ENCODE measurements at regions not wholly inside any gene's neighbourhood (a gene's known extent, or its start where the extent isn't known, plus 50 kb on each side); places are given as distances from the start of the nearest gene placed in this dataset.

GRCh38 chr2:118687192-118687591 lies 160.3 kb downstream of the EN1 start:
- H3K36me3 ChIP-seq (ENCODE audit: control insufficient read depth in 2 of 2, insufficient read depth in 2 of 2, low read length in 1 of 2) = no peaks in the 10 kb centered on the region
- H4K20me1 ChIP-seq (ENCODE audit: control insufficient read depth, insufficient read depth) = no peaks in the 10 kb centered on the region
- H3K4me3 ChIP-seq = no peak overlapping the region
- no peaks in the 10 kb centered on the region for H3K27me3 ChIP-seq (replicated peaks in 1 of 2; ENCODE audit: control insufficient read depth in 2 of 2, insufficient read depth in 2 of 2, low read length in 1 of 2)
- H3K4me1 ChIP-seq (ENCODE audit: control insufficient read depth, insufficient read depth, low read length) = no peaks in the 10 kb centered on the region
- intact Hi-C loops (cut with micrococcal nuclease; ENCODE audit: unreplicated experiment) = no loop called here
- no peak overlapping the region for H3K27ac ChIP-seq (ENCODE audit: control insufficient read depth, insufficient read depth)
- RAD21 ChIA-PET (ENCODE audit: unreplicated experiment) = no interaction called here
- SMC1A ChIA-PET (ENCODE audit: uncharacterized antibody, unreplicated experiment) = no interaction called here
- TF ChIP-seq IKZF2 (IDR thresholded peaks at IDR 0.05) = no peak
- in situ Hi-C loops (cut with MboI) = no loop called here
- WGBS (ENCODE audit: insufficient coverage, insufficient replicate concordance, low lambda C conversion rate, missing lambda C conversion rate) = 1% methylated on average over 3 of the region's 3 CpGs
- H2AFZ ChIP-seq (ENCODE audit: control insufficient read depth, low read depth, low read length) = no peak overlapping the region
- no peaks in the 10 kb centered on the region for H3K79me2 ChIP-seq (ENCODE audit: control insufficient read depth, insufficient read depth, low read length)
- no peak overlapping the region for H3K9ac ChIP-seq (ENCODE audit: control insufficient read depth, insufficient read depth, low read length)
- H3K9me3 ChIP-seq (replicated peaks; ENCODE audit: control insufficient read depth, insufficient read depth, low read length) = no peaks in the 10 kb centered on the region
- POLR2A ChIA-PET = no interaction called here
- ATAC-seq (no peak), FAIRE-seq (no peak), DNase-seq (ENCODE audit: low read depth, low spot score) (no peak)
- H3K4me2 ChIP-seq (ENCODE audit: control insufficient read depth, insufficient read depth) = no peak overlapping the region
- no TSS peak for BruUV-seq (replicated peaks)
- CTCF ChIA-PET = no interaction called here

GRCh38 chr2:118686346-118686745 lies 161.1 kb downstream of the EN1 start:
- no TSS peak for BruUV-seq (replicated peaks)
- Histone ChIP-seq H2AFZ (ENCODE audit: control insufficient read depth, low read depth, low read length) (no peak overlapping the region), H4K20me1 (ENCODE audit: control insufficient read depth, insufficient read depth) (no peaks in the 10 kb centered on the region), H3K4me1 (ENCODE audit: control insufficient read depth, insufficient read depth, low read length) (no peaks in the 10 kb centered on the region), H3K27ac (ENCODE audit: control insufficient read depth, insufficient read depth) (no peak overlapping the region), H3K9ac (ENCODE audit: control insufficient read depth, insufficient read depth, low read length) (no peak overlapping the region), H3K36me3 (ENCODE audit: control insufficient read depth in 2 of 2, insufficient read depth in 2 of 2, low read length in 1 of 2) (no peaks in the 10 kb centered on the region), H3K79me2 (ENCODE audit: control insufficient read depth, insufficient read depth, low read length) (no peaks in the 10 kb centered on the region), H3K4me2 (ENCODE audit: control insufficient read depth, insufficient read depth) (no peak overlapping the region), H3K4me3 (no peak overlapping the region), H3K9me3 (replicated peaks; ENCODE audit: control insufficient read depth, insufficient read depth, low read length) (no peaks in the 10 kb centered on the region), H3K27me3 (replicated peaks in 1 of 2; ENCODE audit: control insufficient read depth in 2 of 2, insufficient read depth in 2 of 2, low read length in 1 of 2) (no peaks in the 10 kb centered on the region)
- WGBS (ENCODE audit: insufficient coverage, insufficient replicate concordance, low lambda C conversion rate, missing lambda C conversion rate) = 6% methylated on average over 1 of the region's 1 CpG
- ChIA-PET CTCF (no interaction called here), POLR2A (no interaction called here), RAD21 (ENCODE audit: unreplicated experiment) (no interaction called here), SMC1A (ENCODE audit: uncharacterized antibody, unreplicated experiment) (no interaction called here)
- DNase-seq (ENCODE audit: low read depth, low spot score) (no peak), FAIRE-seq (no peak), ATAC-seq (no peak)
- intact Hi-C loops (cut with micrococcal nuclease; ENCODE audit: unreplicated experiment) = no loop called here
- in situ Hi-C loops (cut with MboI) = no loop called here
- TF ChIP-seq, protein P1, sequence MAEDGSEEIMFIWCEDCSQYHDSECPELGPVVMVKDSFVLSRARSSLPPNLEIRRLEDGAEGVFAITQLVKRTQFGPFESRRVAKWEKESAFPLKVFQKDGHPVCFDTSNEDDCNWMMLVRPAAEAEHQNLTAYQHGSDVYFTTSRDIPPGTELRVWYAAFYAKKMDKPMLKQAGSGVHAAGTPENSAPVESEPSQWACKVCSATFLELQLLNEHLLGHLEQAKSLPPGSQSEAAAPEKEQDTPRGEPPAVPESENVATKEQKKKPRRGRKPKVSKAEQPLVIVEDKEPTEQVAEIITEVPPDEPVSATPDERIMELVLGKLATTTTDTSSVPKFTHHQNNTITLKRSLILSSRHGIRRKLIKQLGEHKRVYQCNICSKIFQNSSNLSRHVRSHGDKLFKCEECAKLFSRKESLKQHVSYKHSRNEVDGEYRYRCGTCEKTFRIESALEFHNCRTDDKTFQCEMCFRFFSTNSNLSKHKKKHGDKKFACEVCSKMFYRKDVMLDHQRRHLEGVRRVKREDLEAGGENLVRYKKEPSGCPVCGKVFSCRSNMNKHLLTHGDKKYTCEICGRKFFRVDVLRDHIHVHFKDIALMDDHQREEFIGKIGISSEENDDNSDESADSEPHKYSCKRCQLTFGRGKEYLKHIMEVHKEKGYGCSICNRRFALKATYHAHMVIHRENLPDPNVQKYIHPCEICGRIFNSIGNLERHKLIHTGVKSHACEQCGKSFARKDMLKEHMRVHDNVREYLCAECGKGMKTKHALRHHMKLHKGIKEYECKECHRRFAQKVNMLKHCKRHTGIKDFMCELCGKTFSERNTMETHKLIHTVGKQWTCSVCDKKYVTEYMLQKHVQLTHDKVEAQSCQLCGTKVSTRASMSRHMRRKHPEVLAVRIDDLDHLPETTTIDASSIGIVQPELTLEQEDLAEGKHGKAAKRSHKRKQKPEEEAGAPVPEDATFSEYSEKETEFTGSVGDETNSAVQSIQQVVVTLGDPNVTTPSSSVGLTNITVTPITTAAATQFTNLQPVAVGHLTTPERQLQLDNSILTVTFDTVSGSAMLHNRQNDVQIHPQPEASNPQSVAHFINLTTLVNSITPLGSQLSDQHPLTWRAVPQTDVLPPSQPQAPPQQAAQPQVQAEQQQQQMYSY (CRISPR knock-in tag; IDR thresholded peaks at IDR 0.05) = no peak
- no peak for TF ChIP-seq CHD1 (IDR thresholded peaks at IDR 0.05; ENCODE audit: low read depth, low read length)
- TF ChIP-seq RB1 (IDR thresholded peaks at IDR 0.05; ENCODE audit: borderline replicate concordance) = no peak
- TF ChIP-seq, protein P2, sequence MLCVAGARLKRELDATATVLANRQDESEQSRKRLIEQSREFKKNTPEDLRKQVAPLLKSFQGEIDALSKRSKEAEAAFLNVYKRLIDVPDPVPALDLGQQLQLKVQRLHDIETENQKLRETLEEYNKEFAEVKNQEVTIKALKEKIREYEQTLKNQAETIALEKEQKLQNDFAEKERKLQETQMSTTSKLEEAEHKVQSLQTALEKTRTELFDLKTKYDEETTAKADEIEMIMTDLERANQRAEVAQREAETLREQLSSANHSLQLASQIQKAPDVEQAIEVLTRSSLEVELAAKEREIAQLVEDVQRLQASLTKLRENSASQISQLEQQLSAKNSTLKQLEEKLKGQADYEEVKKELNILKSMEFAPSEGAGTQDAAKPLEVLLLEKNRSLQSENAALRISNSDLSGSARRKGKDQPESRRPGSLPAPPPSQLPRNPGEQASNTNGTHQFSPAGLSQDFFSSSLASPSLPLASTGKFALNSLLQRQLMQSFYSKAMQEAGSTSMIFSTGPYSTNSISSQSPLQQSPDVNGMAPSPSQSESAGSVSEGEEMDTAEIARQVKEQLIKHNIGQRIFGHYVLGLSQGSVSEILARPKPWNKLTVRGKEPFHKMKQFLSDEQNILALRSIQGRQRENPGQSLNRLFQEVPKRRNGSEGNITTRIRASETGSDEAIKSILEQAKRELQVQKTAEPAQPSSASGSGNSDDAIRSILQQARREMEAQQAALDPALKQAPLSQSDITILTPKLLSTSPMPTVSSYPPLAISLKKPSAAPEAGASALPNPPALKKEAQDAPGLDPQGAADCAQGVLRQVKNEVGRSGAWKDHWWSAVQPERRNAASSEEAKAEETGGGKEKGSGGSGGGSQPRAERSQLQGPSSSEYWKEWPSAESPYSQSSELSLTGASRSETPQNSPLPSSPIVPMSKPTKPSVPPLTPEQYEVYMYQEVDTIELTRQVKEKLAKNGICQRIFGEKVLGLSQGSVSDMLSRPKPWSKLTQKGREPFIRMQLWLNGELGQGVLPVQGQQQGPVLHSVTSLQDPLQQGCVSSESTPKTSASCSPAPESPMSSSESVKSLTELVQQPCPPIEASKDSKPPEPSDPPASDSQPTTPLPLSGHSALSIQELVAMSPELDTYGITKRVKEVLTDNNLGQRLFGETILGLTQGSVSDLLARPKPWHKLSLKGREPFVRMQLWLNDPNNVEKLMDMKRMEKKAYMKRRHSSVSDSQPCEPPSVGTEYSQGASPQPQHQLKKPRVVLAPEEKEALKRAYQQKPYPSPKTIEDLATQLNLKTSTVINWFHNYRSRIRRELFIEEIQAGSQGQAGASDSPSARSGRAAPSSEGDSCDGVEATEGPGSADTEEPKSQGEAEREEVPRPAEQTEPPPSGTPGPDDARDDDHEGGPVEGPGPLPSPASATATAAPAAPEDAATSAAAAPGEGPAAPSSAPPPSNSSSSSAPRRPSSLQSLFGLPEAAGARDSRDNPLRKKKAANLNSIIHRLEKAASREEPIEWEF (IDR thresholded peaks at IDR 0.05; ENCODE audit: insufficient replicate concordance, low read depth, low read length) = no peak
- TF ChIP-seq ZNF274 (IDR thresholded peaks at IDR 0.05; ENCODE audit: insufficient read depth, insufficient read length) = no peak
- no peak for TF ChIP-seq HDAC6 (IDR thresholded peaks at IDR 0.05; ENCODE audit: unreplicated experiment)
- TF ChIP-seq SREBF2 (IDR thresholded peaks at IDR 0.05; ENCODE audit: low read length) = no peak
- no peak for TF ChIP-seq RAD21 (IDR thresholded peaks at IDR 0.05; ENCODE audit: insufficient read depth, low read depth, low read length)
- no peak for TF ChIP-seq POU2F2 (IDR thresholded peaks at IDR 0.05; ENCODE audit: borderline replicate concordance, low read depth, low read length)
- TF ChIP-seq ASH2L (IDR thresholded peaks at IDR 0.05; ENCODE audit: borderline replicate concordance, low read depth) = no peak

Measured in GM12878 (cell line).